Activated naive CD8-positive, alpha-beta T cell treated with anti-CD3 and anti-CD28 coated beads, Interleukin-2, amount 10 ng/mL, durations not matched to agents 7 days and 5 days (primary cell): ENCODE measurements at regions not wholly inside any gene's neighbourhood (a gene's known extent, or its start where the extent isn't known, plus 50 kb on each side); places are given as distances from the start of the nearest gene placed in this dataset.
"Not testable (repeated sequence)": the region's sequence is repeated elsewhere in the genome, so short reads cannot be mapped to it uniquely, and the experiment has no call there.

Experiments
- ATAC-seq: fragments of 150-1000 bp; cut with Tn5 transposase; one replicate; pipeline ENCODE4 v1.10.0; 2021; ENCODE audit warnings: low read depth, moderate library complexity
- POLR2A ChIA-PET: fragments of 350-600 bp; sonication (Branson Sonifier 250); formaldehyde crosslinking; loops from one replicate; lab custom pipeline; 2021; ENCODE audit warnings: antibody characterized with exemption; lab: Charles Lee
- DNase-seq: peaks from one replicate; pipeline ENCODE4 v3.0.0; 2021
- H3K27ac Mint-ChIP-seq: one replicate; pipeline ENCODE4 v1.8.0; 2022; ENCODE audit warnings: mild to moderate bottlenecking, mixed read lengths
- H3K27me3 Mint-ChIP-seq: one replicate; pipeline ENCODE4 v1.8.0; 2022; ENCODE audit warnings: mild to moderate bottlenecking, moderate library complexity, mixed read lengths
- H3K36me3 Mint-ChIP-seq: one replicate; pipeline ENCODE4 v1.8.0; 2021; ENCODE audit warnings: mild to moderate bottlenecking, mixed read lengths
- H3K4me1 Mint-ChIP-seq: one replicate; pipeline ENCODE4 v1.8.0; 2021; ENCODE audit warnings: mixed read lengths
- H3K4me3 Mint-ChIP-seq: one replicate; pipeline ENCODE4 v1.8.0; 2022; ENCODE audit warnings: mild to moderate bottlenecking, moderate library complexity, mixed read lengths
- H3K9me3 Mint-ChIP-seq: one replicate; pipeline ENCODE4 v1.8.0; 2021; ENCODE audit warnings: mixed read lengths

- H3K36me3 Mint-ChIP-seq, H3K4me3 Mint-ChIP-seq, H3K27me3 Mint-ChIP-seq, H3K27ac Mint-ChIP-seq, ATAC-seq, DNase-seq, POLR2A ChIA-PET, H3K9me3 Mint-ChIP-seq, H3K4me1 Mint-ChIP-seq: not testable (repeated sequence)
Observed at GRCh38 chrX:149420566-149420965, 84.5 kb downstream of the IDS start.

- Mint-ChIP-seq H3K27me3 (no peaks in the 10 kb centered on the region), H3K4me3 (no peak overlapping the region)
- POLR2A ChIA-PET: no interaction called here
Observed at GRCh38 chrX:149398027-149398426, 107.1 kb downstream of the IDS start.

GRCh38 chrX:149392921-149393320 lies 112.2 kb downstream of the IDS start:
- Mint-ChIP-seq H3K36me3 (no peaks in the 10 kb centered on the region), H3K27me3 (no peaks in the 10 kb centered on the region), H3K4me1 (no peaks in the 10 kb centered on the region), H3K4me3 (no peak overlapping the region), H3K9me3 (no peaks in the 10 kb centered on the region), H3K27ac (no peak overlapping the region)
- POLR2A ChIA-PET: no interaction called here
- ATAC-seq (no peak), DNase-seq (no peak)

More at GRCh38 chrX:149398027-149398426, 107.1 kb downstream of the IDS start:
- Mint-ChIP-seq H3K4me1 (no peaks in the 10 kb centered on the region), H3K36me3 (no peaks in the 10 kb centered on the region), H3K27ac (no peak overlapping the region), H3K9me3 (no peaks in the 10 kb centered on the region)
- DNase-seq (no peak), ATAC-seq (no peak)

GRCh38 chrX:149383852-149384251 lies 121.3 kb downstream of the IDS start:
- Mint-ChIP-seq H3K9me3 (no peaks in the 10 kb centered on the region), H3K4me3 (no peak overlapping the region)

GRCh38 chrX:149374751-149375150 lies 130.4 kb downstream of the IDS start:
- ATAC-seq: no peak

More at GRCh38 chrX:149383852-149384251, 121.3 kb downstream of the IDS start:
- POLR2A ChIA-PET: no interaction called here
- H3K27me3 Mint-ChIP-seq: no peaks in the 10 kb centered on the region
- no peak overlapping the region for H3K27ac Mint-ChIP-seq
- no peaks in the 10 kb centered on the region for H3K36me3 Mint-ChIP-seq
- ATAC-seq (no peak), DNase-seq (no peak)
- H3K4me1 Mint-ChIP-seq: no peaks in the 10 kb centered on the region

GRCh38 chrX:149372866-149373265 lies 132.2 kb downstream of the IDS start:
- ATAC-seq (no peak), DNase-seq (no peak)
- no peak overlapping the region for H3K4me3 Mint-ChIP-seq
- no peaks in the 10 kb centered on the region for H3K9me3 Mint-ChIP-seq
- peaks cover 2% of the 10 kb centered on the region for H3K27me3 Mint-ChIP-seq
- H3K36me3 Mint-ChIP-seq: no peaks in the 10 kb centered on the region
- H3K4me1 Mint-ChIP-seq: no peaks in the 10 kb centered on the region
- H3K27ac Mint-ChIP-seq: no peak overlapping the region
- POLR2A ChIA-PET: no interaction called here

More at GRCh38 chrX:149374751-149375150, 130.4 kb downstream of the IDS start:
- POLR2A ChIA-PET: no interaction called here
- Mint-ChIP-seq H3K4me1 (no peaks in the 10 kb centered on the region), H3K27ac (no peak overlapping the region), H3K36me3 (no peaks in the 10 kb centered on the region), H3K9me3 (no peaks in the 10 kb centered on the region), H3K4me3 (no peak overlapping the region), H3K27me3 (peaks cover 2% of the 10 kb centered on the region)
- no peak for DNase-seq

- no peak for ATAC-seq
- H3K4me3 Mint-ChIP-seq: no peak overlapping the region
- no peaks in the 10 kb centered on the region for H3K36me3 Mint-ChIP-seq
- DNase-seq: no peak
- H3K4me1 Mint-ChIP-seq: no peaks in the 10 kb centered on the region
- peaks cover 2% of the 10 kb centered on the region for H3K27me3 Mint-ChIP-seq
- no peaks in the 10 kb centered on the region for H3K9me3 Mint-ChIP-seq
- POLR2A ChIA-PET: no interaction called here
- no peak overlapping the region for H3K27ac Mint-ChIP-seq
Observed at GRCh38 chrX:149371986-149372385, 133.1 kb downstream of the IDS start.

GRCh38 chrX:149370097-149370496 lies 135.0 kb downstream of the IDS start:
- Mint-ChIP-seq H3K9me3 (no peaks in the 10 kb centered on the region), H3K27ac (no peak overlapping the region), H3K27me3 (peaks cover 2% of the 10 kb centered on the region), H3K4me3 (no peak overlapping the region), H3K4me1 (no peaks in the 10 kb centered on the region), H3K36me3 (no peaks in the 10 kb centered on the region)
- ATAC-seq (no peak), DNase-seq (no peak)
- POLR2A ChIA-PET: no interaction called here

GRCh38 chrX:149365552-149365951 lies 139.6 kb downstream of the IDS start:
- ATAC-seq (no peak), DNase-seq (no peak)
- Mint-ChIP-seq H3K27ac (no peak overlapping the region), H3K4me1 (no peaks in the 10 kb centered on the region), H3K27me3 (no peaks in the 10 kb centered on the region), H3K36me3 (no peaks in the 10 kb centered on the region), H3K4me3 (no peak overlapping the region), H3K9me3 (no peaks in the 10 kb centered on the region)
- POLR2A ChIA-PET: no interaction called here

GRCh38 chrX:149365061-149365460 lies 140.0 kb downstream of the IDS start:
- no peaks in the 10 kb centered on the region for H3K36me3 Mint-ChIP-seq
- H3K27me3 Mint-ChIP-seq: no peaks in the 10 kb centered on the region
- H3K4me1 Mint-ChIP-seq: no peaks in the 10 kb centered on the region
- no peak overlapping the region for H3K4me3 Mint-ChIP-seq
- H3K27ac Mint-ChIP-seq: no peak overlapping the region
- H3K9me3 Mint-ChIP-seq: no peaks in the 10 kb centered on the region
- ATAC-seq (no peak), DNase-seq (no peak)
- POLR2A ChIA-PET: no interaction called here

GRCh38 chrX:149363965-149364364 lies 141.1 kb downstream of the IDS start:
- no peaks in the 10 kb centered on the region for H3K27me3 Mint-ChIP-seq
- POLR2A ChIA-PET: no interaction called here
- no peak for ATAC-seq

GRCh38 chrX:149346306-149346705 lies 158.8 kb downstream of the IDS start:
- H3K27ac Mint-ChIP-seq: no peak overlapping the region
- no peaks in the 10 kb centered on the region for H3K9me3 Mint-ChIP-seq
- POLR2A ChIA-PET: no interaction called here
- DNase-seq (no peak), ATAC-seq (no peak)
- H3K4me1 Mint-ChIP-seq: no peaks in the 10 kb centered on the region
- no peaks in the 10 kb centered on the region for H3K36me3 Mint-ChIP-seq
- no peaks in the 10 kb centered on the region for H3K27me3 Mint-ChIP-seq
- no peak overlapping the region for H3K4me3 Mint-ChIP-seq

More at GRCh38 chrX:149363965-149364364, 141.1 kb downstream of the IDS start:
- no peak for DNase-seq
- Mint-ChIP-seq H3K4me3 (no peak overlapping the region), H3K9me3 (no peaks in the 10 kb centered on the region), H3K36me3 (no peaks in the 10 kb centered on the region), H3K27ac (no peak overlapping the region), H3K4me1 (no peaks in the 10 kb centered on the region)

GRCh38 chrX:149322316-149322715 lies 182.8 kb downstream of the IDS start:
- DNase-seq (no peak), ATAC-seq (no peak)
- H3K36me3 Mint-ChIP-seq: no peaks in the 10 kb centered on the region
- H3K4me1 Mint-ChIP-seq: no peaks in the 10 kb centered on the region
- H3K9me3 Mint-ChIP-seq: no peaks in the 10 kb centered on the region
- H3K27me3 Mint-ChIP-seq: no peaks in the 10 kb centered on the region
- POLR2A ChIA-PET: no interaction called here
- H3K27ac Mint-ChIP-seq: no peak overlapping the region
- no peak overlapping the region for H3K4me3 Mint-ChIP-seq

- POLR2A ChIA-PET: no interaction called here
- ATAC-seq (no peak), DNase-seq (no peak)
- Mint-ChIP-seq H3K36me3 (no peaks in the 10 kb centered on the region), H3K9me3 (no peaks in the 10 kb centered on the region), H3K4me3 (no peak overlapping the region), H3K27ac (no peak overlapping the region), H3K27me3 (peaks cover 3% of the 10 kb centered on the region), H3K4me1 (no peaks in the 10 kb centered on the region)
Observed at GRCh38 chrX:149313871-149314371, 191.2 kb downstream of the IDS start.

GRCh38 chrX:149312988-149313387 lies 192.1 kb downstream of the IDS start:
- H3K27me3 Mint-ChIP-seq: peaks cover 3% of the 10 kb centered on the region
- POLR2A ChIA-PET: no interaction called here
- no peak overlapping the region for H3K27ac Mint-ChIP-seq
- DNase-seq (no peak), ATAC-seq (no peak)
- no peaks in the 10 kb centered on the region for H3K9me3 Mint-ChIP-seq
- no peaks in the 10 kb centered on the region for H3K4me1 Mint-ChIP-seq
- no peaks in the 10 kb centered on the region for H3K36me3 Mint-ChIP-seq
- no peak overlapping the region for H3K4me3 Mint-ChIP-seq
